Activated naive CD8-positive, alpha-beta T cell treated with anti-CD3 and anti-CD28 coated beads, Interleukin-2, amount 50 U/mL, for 24 hours (primary cell): ENCODE measurements at regions not wholly inside any gene's neighbourhood (a gene's known extent, or its start where the extent isn't known, plus 50 kb on each side); places are given as distances from the start of the nearest gene placed in this dataset.

ENCODE experiments used
- ATAC-seq: fragments of 150-1000 bp; cut with Tn5 transposase; one replicate; pipeline ENCODE4 v1.10.0; 2021
- DNase-seq: peaks from one replicate; pipeline ENCODE4 v3.0.0; 2021
- H3K27ac Mint-ChIP-seq: one replicate; pipeline ENCODE4 v1.8.0; 2021; ENCODE audit warnings: mild to moderate bottlenecking, mixed read lengths
- H3K27me3 Mint-ChIP-seq: one replicate; pipeline ENCODE4 v1.8.0; 2021; ENCODE audit warnings: mixed read lengths
- H3K36me3 Mint-ChIP-seq: one replicate; pipeline ENCODE4 v1.8.0; 2021; ENCODE audit warnings: low read depth, mixed read lengths
- H3K4me1 Mint-ChIP-seq: one replicate; pipeline ENCODE4 v1.8.0; 2021; ENCODE audit warnings: mixed read lengths
- H3K4me3 Mint-ChIP-seq: one replicate; pipeline ENCODE4 v1.8.0; 2021; ENCODE audit warnings: mild to moderate bottlenecking, moderate library complexity, mixed read lengths
- H3K9me3 Mint-ChIP-seq: one replicate; pipeline ENCODE4 v1.8.0; 2021; ENCODE audit warnings: mixed read lengths

- Mint-ChIP-seq H3K4me3 (no peak overlapping the region), H3K9me3 (peaks cover 22% of the 10 kb centered on the region), H3K36me3 (no peaks in the 10 kb centered on the region), H3K27me3 (no peaks in the 10 kb centered on the region), H3K27ac (no peak overlapping the region), H3K4me1 (no peaks in the 10 kb centered on the region)
- ATAC-seq (no peak), DNase-seq (no peak)
Measured at GRCh38 chr4:137468836-137469235, 63.5 kb downstream of the PCDH18 start.

GRCh38 chr4:137467537-137467936 is 64.8 kb downstream of the PCDH18 start:
- H3K4me3 Mint-ChIP-seq = no peak overlapping the region
- H3K9me3 Mint-ChIP-seq = peaks cover 23% of the 10 kb centered on the region
- no peaks in the 10 kb centered on the region for H3K36me3 Mint-ChIP-seq
- no peaks in the 10 kb centered on the region for H3K27me3 Mint-ChIP-seq
- no peak overlapping the region for H3K27ac Mint-ChIP-seq
- ATAC-seq = no peak
- no peak for DNase-seq
- H3K4me1 Mint-ChIP-seq = no peaks in the 10 kb centered on the region

- peaks cover 23% of the 10 kb centered on the region for H3K9me3 Mint-ChIP-seq
- no peak for ATAC-seq
- DNase-seq = no peak
- H3K27me3 Mint-ChIP-seq = no peaks in the 10 kb centered on the region
- H3K27ac Mint-ChIP-seq = no peak overlapping the region
- H3K4me1 Mint-ChIP-seq = no peaks in the 10 kb centered on the region
- no peak overlapping the region for H3K4me3 Mint-ChIP-seq
- H3K36me3 Mint-ChIP-seq = no peaks in the 10 kb centered on the region
Measured at GRCh38 chr4:137463377-137464003, 68.8 kb downstream of the PCDH18 start.

- Mint-ChIP-seq H3K4me1 (no peaks in the 10 kb centered on the region), H3K36me3 (no peaks in the 10 kb centered on the region), H3K27ac (no peak overlapping the region), H3K4me3 (no peak overlapping the region), H3K9me3 (peaks cover 11% of the 10 kb centered on the region), H3K27me3 (no peaks in the 10 kb centered on the region)
- DNase-seq = no peak
- no peak for ATAC-seq
Measured at GRCh38 chr4:137455647-137456321, 76.5 kb downstream of the PCDH18 start.

- DNase-seq (no peak), ATAC-seq (no peak)
- Mint-ChIP-seq H3K36me3 (no peaks in the 10 kb centered on the region), H3K9me3 (peaks cover 8% of the 10 kb centered on the region), H3K4me3 (no peak overlapping the region), H3K27me3 (no peaks in the 10 kb centered on the region), H3K27ac (no peak overlapping the region), H3K4me1 (no peaks in the 10 kb centered on the region)
Measured at GRCh38 chr4:137454767-137455166, 77.5 kb downstream of the PCDH18 start.

- no peaks in the 10 kb centered on the region for H3K4me1 Mint-ChIP-seq
- no peak overlapping the region for H3K4me3 Mint-ChIP-seq
- no peaks in the 10 kb centered on the region for H3K27me3 Mint-ChIP-seq
- no peak overlapping the region for H3K27ac Mint-ChIP-seq
- ATAC-seq (no peak), DNase-seq (no peak)
- H3K9me3 Mint-ChIP-seq = peaks cover 8% of the 10 kb centered on the region
- H3K36me3 Mint-ChIP-seq = no peaks in the 10 kb centered on the region
Measured at GRCh38 chr4:137452799-137453198, 79.5 kb downstream of the PCDH18 start.

- ATAC-seq (no peak), DNase-seq (no peak)
- H3K9me3 Mint-ChIP-seq = peaks cover 8% of the 10 kb centered on the region
- H3K4me1 Mint-ChIP-seq = no peaks in the 10 kb centered on the region
- H3K36me3 Mint-ChIP-seq = no peaks in the 10 kb centered on the region
- no peak overlapping the region for H3K27ac Mint-ChIP-seq
- H3K4me3 Mint-ChIP-seq = no peak overlapping the region
- no peaks in the 10 kb centered on the region for H3K27me3 Mint-ChIP-seq
Measured at GRCh38 chr4:137451172-137451825, 81.0 kb downstream of the PCDH18 start.

- Mint-ChIP-seq H3K27ac (no peak overlapping the region), H3K4me1 (no peaks in the 10 kb centered on the region), H3K9me3 (no peaks in the 10 kb centered on the region), H3K27me3 (no peaks in the 10 kb centered on the region), H3K36me3 (no peaks in the 10 kb centered on the region), H3K4me3 (no peak overlapping the region)
- ATAC-seq (no peak), DNase-seq (no peak)
Measured at GRCh38 chr4:137448402-137448801, 83.9 kb downstream of the PCDH18 start.

- DNase-seq (no peak), ATAC-seq (no peak)
- Mint-ChIP-seq H3K27me3 (no peaks in the 10 kb centered on the region), H3K4me1 (no peaks in the 10 kb centered on the region), H3K9me3 (no peaks in the 10 kb centered on the region), H3K36me3 (no peaks in the 10 kb centered on the region), H3K4me3 (no peak overlapping the region), H3K27ac (no peak overlapping the region)
Measured at GRCh38 chr4:137446071-137446470, 86.2 kb downstream of the PCDH18 start.

- no peaks in the 10 kb centered on the region for H3K4me1 Mint-ChIP-seq
- peaks cover 6% of the 10 kb centered on the region for H3K9me3 Mint-ChIP-seq
Measured at GRCh38 chr4:137443031-137443800, 89.1 kb downstream of the PCDH18 start.

GRCh38 chr4:137432446-137433311 is 99.6 kb downstream of the PCDH18 start:
- H3K36me3 Mint-ChIP-seq = no peaks in the 10 kb centered on the region
- no peak overlapping the region for H3K4me3 Mint-ChIP-seq
- ATAC-seq (no peak), DNase-seq (no peak)
- H3K27me3 Mint-ChIP-seq = no peaks in the 10 kb centered on the region
- H3K27ac Mint-ChIP-seq = no peak overlapping the region
- no peaks in the 10 kb centered on the region for H3K4me1 Mint-ChIP-seq
- no peaks in the 10 kb centered on the region for H3K9me3 Mint-ChIP-seq

More at GRCh38 chr4:137443031-137443800, 89.1 kb downstream of the PCDH18 start:
- ATAC-seq (no peak), DNase-seq (no peak)
- H3K36me3 Mint-ChIP-seq = no peaks in the 10 kb centered on the region
- H3K4me3 Mint-ChIP-seq = no peak overlapping the region
- no peaks in the 10 kb centered on the region for H3K27me3 Mint-ChIP-seq
- no peak overlapping the region for H3K27ac Mint-ChIP-seq

GRCh38 chr4:137430171-137430570 is 102.1 kb downstream of the PCDH18 start:
- no peak for DNase-seq
- no peak overlapping the region for H3K27ac Mint-ChIP-seq
- ATAC-seq = no peak

GRCh38 chr4:137427411-137427810 is 104.9 kb downstream of the PCDH18 start:
- Mint-ChIP-seq H3K4me1 (no peaks in the 10 kb centered on the region), H3K27me3 (no peaks in the 10 kb centered on the region), H3K27ac (no peak overlapping the region), H3K4me3 (no peak overlapping the region), H3K36me3 (no peaks in the 10 kb centered on the region), H3K9me3 (peaks cover 9% of the 10 kb centered on the region)
- ATAC-seq (no peak), DNase-seq (no peak)

More at GRCh38 chr4:137430171-137430570, 102.1 kb downstream of the PCDH18 start:
- H3K36me3 Mint-ChIP-seq = no peaks in the 10 kb centered on the region
- no peaks in the 10 kb centered on the region for H3K9me3 Mint-ChIP-seq
- H3K4me3 Mint-ChIP-seq = no peak overlapping the region
- H3K27me3 Mint-ChIP-seq = no peaks in the 10 kb centered on the region
- no peaks in the 10 kb centered on the region for H3K4me1 Mint-ChIP-seq

- H3K4me3 Mint-ChIP-seq = no peak overlapping the region
- H3K27me3 Mint-ChIP-seq = no peaks in the 10 kb centered on the region
- no peaks in the 10 kb centered on the region for H3K4me1 Mint-ChIP-seq
- peaks cover 17% of the 10 kb centered on the region for H3K9me3 Mint-ChIP-seq
- ATAC-seq (no peak), DNase-seq (no peak)
- no peak overlapping the region for H3K27ac Mint-ChIP-seq
- H3K36me3 Mint-ChIP-seq = no peaks in the 10 kb centered on the region
Measured at GRCh38 chr4:137425281-137425680, 107.0 kb downstream of the PCDH18 start.
